ENCODE measurements at regions not wholly inside any gene's neighbourhood (a gene's known extent, or its start where the extent isn't known, plus 50 kb on each side); places are given as distances from the start of the nearest gene placed in this dataset.

- dilution Hi-C loops (cut with MboI; ENCODE audit: extremely low pct_ligation_motif_present, low sequenced_read_pairs) = no loop called here
- no peaks in the 10 kb centered on the region for H3K4me1 ChIP-seq (ENCODE audit: control insufficient read depth, extremely low read depth, insufficient read depth, low read length)
- FAIRE-seq (no peak), DNase-seq (ENCODE audit: low read depth, low spot score) (no peak)
- no peak overlapping the region for H3K27ac ChIP-seq (ENCODE audit: control insufficient read depth, insufficient read depth, low read length)
- H3K9me3 ChIP-seq (ENCODE audit: control insufficient read depth, low read depth, low read length) = peaks cover 8% of the 10 kb centered on the region
- H3K27me3 ChIP-seq (ENCODE audit: control insufficient read depth, extremely low read depth, insufficient read depth, low read length) = no peaks in the 10 kb centered on the region
- H4K20me1 ChIP-seq (ENCODE audit: control insufficient read depth, extremely low read depth, insufficient read depth, low read length) = no peaks in the 10 kb centered on the region
- no peak overlapping the region for H3K4me2 ChIP-seq (ENCODE audit: control insufficient read depth, extremely low read depth, insufficient read depth, low read depth, low read length)
- no peak overlapping the region for H2AFZ ChIP-seq (ENCODE audit: control insufficient read depth, low read length)
- no peaks in the 10 kb centered on the region for H3K9me1 ChIP-seq (ENCODE audit: control insufficient read depth, extremely low read depth, insufficient read depth, low read length)
- no peak overlapping the region for H3K4me3 ChIP-seq (ENCODE audit: control insufficient read depth in 2 of 3, extremely low read depth in 1 of 3, insufficient read depth in 2 of 3, low read depth in 1 of 3, low read length in 3 of 3)
- H3K9ac ChIP-seq (ENCODE audit: control insufficient read depth, extremely low read depth, insufficient read depth, low read length) = no peak overlapping the region
- TF ChIP-seq EZH2 (IDR thresholded peaks at IDR 0.05; ENCODE audit: low read length) (no peak), CTCF (optimal IDR thresholded peaks at IDR 0.05 in 1 of 3, IDR thresholded peaks at IDR 0.05 in 1 of 3, conservative IDR thresholded peaks at IDR 0.05 in 1 of 3; ENCODE audit: extremely low read depth in 1 of 3, insufficient read depth in 2 of 3, low read length in 3 of 3) (no peak)
- no peaks in the 10 kb centered on the region for H3K36me3 ChIP-seq (ENCODE audit: control insufficient read depth in 2 of 2, extremely low read depth in 1 of 2, insufficient read depth in 2 of 2, low read length in 2 of 2)
- H3K79me2 ChIP-seq (ENCODE audit: control insufficient read depth, insufficient read depth, low read length) = no peaks in the 10 kb centered on the region
Observed at GRCh38 chr18:78031589-78031988, 781.9 kb downstream of the GALR1 start.

DNA sequence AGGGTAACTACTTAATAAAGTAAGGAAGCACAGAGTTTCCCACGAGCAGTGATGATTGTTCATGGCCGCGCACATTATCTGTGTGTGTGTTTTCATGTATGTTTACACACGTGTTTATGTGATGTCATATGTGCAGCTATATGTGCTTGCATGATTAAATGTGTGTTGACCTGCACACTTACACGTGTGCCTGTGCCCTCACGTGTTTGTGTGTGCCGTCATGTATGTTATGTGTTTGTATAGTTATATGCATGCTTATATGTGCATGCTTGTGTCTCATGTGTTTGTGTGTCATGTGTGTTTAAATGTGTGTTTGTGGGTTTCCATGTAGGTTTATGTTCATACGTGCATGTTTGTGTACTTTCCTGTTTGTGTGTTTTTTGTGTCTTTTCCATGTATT is 782.3 kb downstream of the GALR1 start:
- H3K4me1 ChIP-seq (ENCODE audit: control insufficient read depth, extremely low read depth, insufficient read depth, low read length) = no peaks in the 10 kb centered on the region
- H3K9me3 ChIP-seq (ENCODE audit: control insufficient read depth, low read depth, low read length) = peaks cover 8% of the 10 kb centered on the region
- TF ChIP-seq EZH2 (IDR thresholded peaks at IDR 0.05; ENCODE audit: low read length) (no peak), CTCF (optimal IDR thresholded peaks at IDR 0.05 in 1 of 3, IDR thresholded peaks at IDR 0.05 in 1 of 3, conservative IDR thresholded peaks at IDR 0.05 in 1 of 3; ENCODE audit: extremely low read depth in 1 of 3, insufficient read depth in 2 of 3, low read length in 3 of 3) (no peak)
- no peak overlapping the region for H3K4me3 ChIP-seq (ENCODE audit: control insufficient read depth in 2 of 3, extremely low read depth in 1 of 3, insufficient read depth in 2 of 3, low read depth in 1 of 3, low read length in 3 of 3)
- H2AFZ ChIP-seq (ENCODE audit: control insufficient read depth, low read length) = no peak overlapping the region
- no peaks in the 10 kb centered on the region for H3K36me3 ChIP-seq (ENCODE audit: control insufficient read depth in 2 of 2, extremely low read depth in 1 of 2, insufficient read depth in 2 of 2, low read length in 2 of 2)
- H4K20me1 ChIP-seq (ENCODE audit: control insufficient read depth, extremely low read depth, insufficient read depth, low read length) = no peaks in the 10 kb centered on the region
- no peak overlapping the region for H3K9ac ChIP-seq (ENCODE audit: control insufficient read depth, extremely low read depth, insufficient read depth, low read length)
- dilution Hi-C loops (cut with MboI; ENCODE audit: extremely low pct_ligation_motif_present, low sequenced_read_pairs) = no loop called here
- FAIRE-seq (no peak), DNase-seq (ENCODE audit: low read depth, low spot score) (no peak)
- H3K79me2 ChIP-seq (ENCODE audit: control insufficient read depth, insufficient read depth, low read length) = no peaks in the 10 kb centered on the region
- no peaks in the 10 kb centered on the region for H3K27me3 ChIP-seq (ENCODE audit: control insufficient read depth, extremely low read depth, insufficient read depth, low read length)
- H3K4me2 ChIP-seq (ENCODE audit: control insufficient read depth, extremely low read depth, insufficient read depth, low read depth, low read length) = no peak overlapping the region
- no peaks in the 10 kb centered on the region for H3K9me1 ChIP-seq (ENCODE audit: control insufficient read depth, extremely low read depth, insufficient read depth, low read length)
- H3K27ac ChIP-seq (ENCODE audit: control insufficient read depth, insufficient read depth, low read length) = no peak overlapping the region

All from keratinocyte (primary cell).